ENCODE measurements at regions not wholly inside any gene's neighbourhood (a gene's known extent, or its start where the extent isn't known, plus 50 kb on each side); places are given as distances from the start of the nearest gene placed in this dataset.
"Not testable (repeated sequence)": the region's sequence is repeated elsewhere in the genome, so short reads cannot be mapped to it uniquely, and the experiment has no call there.

GRCh38 chr13:18194631-18195364, 986.8 kb downstream of the TUBA3C start:
- DNase-seq; in situ Hi-C loops (cut with MboI; ENCODE audit: low pct_unique_long_range_greater_than_20kb, low sequenced_read_pairs): not testable (repeated sequence)

- in situ Hi-C loops (cut with MboI; ENCODE audit: low pct_unique_long_range_greater_than_20kb, low sequenced_read_pairs); DNase-seq: not testable (repeated sequence)
These were observed 987.5 kb downstream of the TUBA3C start for GRCh38 chr13:18194104-18194503.
